ENCODE measurements at regions not wholly inside any gene's neighbourhood (a gene's known extent, or its start where the extent isn't known, plus 50 kb on each side); places are given as distances from the start of the nearest gene placed in this dataset.

DNA sequence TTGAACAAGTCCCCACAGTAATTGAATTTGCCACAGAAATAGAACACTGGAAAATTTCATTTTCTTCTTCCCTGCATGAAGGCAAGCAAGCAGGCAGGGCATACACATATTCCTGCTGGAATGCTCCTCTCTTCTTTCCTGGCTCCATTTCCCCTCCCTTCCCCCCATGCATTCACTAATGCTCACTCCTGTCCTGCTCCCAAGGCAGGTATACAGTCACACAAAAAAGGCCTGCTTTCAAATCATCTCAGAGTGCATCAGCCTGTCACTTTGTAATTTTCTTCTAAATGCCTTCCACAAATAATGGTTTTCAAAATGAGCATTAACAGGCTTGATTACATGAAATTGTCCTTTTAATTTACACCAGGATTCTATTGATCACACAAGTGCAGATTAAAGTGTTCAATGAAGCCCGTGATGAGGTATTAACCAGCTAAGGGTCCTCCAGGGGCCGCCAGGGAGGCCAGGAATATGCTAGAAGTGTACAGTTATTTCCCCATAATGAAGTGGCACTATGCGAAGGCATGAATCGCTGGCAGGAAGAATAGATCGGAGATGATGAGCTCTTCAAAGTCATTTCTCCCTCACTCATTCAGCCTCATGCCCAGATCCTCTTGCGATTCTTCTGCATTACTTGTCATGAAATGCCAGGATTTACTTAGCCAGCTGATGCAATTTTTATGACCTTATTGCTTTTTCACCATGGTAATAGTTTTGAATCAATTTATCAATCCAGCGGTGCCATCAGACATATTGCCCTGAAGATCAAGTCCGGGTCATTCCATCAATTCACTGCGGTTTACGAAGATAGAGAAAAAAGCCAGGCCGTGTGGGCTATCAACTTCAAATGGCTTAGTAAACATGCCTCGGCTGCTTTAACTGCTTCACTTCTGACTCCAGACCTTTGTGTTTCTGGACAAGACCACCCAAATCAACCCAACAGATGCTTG lies 243.5 kb downstream of the GPAT3 start:
- no peak for ATAC-seq (replicated peaks; ENCODE audit: extremely low read depth, poor library complexity, severe bottlenecking)
- no peaks in the 10 kb centered on the region for H3K4me1 Mint-ChIP-seq
- no peaks in the 10 kb centered on the region for H3K36me3 Mint-ChIP-seq (ENCODE audit: insufficient read depth)
- H3K9me3 Mint-ChIP-seq = no peaks in the 10 kb centered on the region
- H3K4me3 Mint-ChIP-seq = no peak overlapping the region
- no peak overlapping the region for H3K27ac Mint-ChIP-seq (ENCODE audit: low read depth)
- no peak for DNase-seq (ENCODE audit: low spot score in 2 of 2)
- peaks cover 9% of the 10 kb centered on the region for H3K27me3 Mint-ChIP-seq

DNA sequence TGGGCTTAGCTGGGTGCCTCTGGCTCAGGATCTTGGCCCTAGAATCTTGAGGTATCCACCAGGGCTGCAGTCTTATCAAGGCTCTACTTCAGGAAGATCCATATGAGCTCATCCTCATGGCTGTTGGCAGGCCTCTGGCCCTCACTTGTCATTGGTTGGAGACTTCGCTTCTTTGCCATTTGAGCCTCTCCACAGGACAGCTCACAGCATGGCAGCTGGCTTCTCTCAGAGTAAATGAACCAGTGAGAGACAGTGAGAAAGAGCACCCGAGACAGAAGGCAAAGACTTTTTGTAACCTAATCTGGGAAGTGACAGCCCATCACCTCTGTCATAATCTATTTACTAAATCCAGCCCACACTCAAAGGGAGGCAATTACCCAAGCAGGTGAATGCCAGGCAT lies 236.8 kb downstream of the GPAT3 start:
- Mint-ChIP-seq H3K4me1 (no peaks in the 10 kb centered on the region), H3K27ac (ENCODE audit: low read depth) (no peak overlapping the region), H3K4me3 (no peak overlapping the region), H3K9me3 (no peaks in the 10 kb centered on the region), H3K27me3 (peaks cover 19% of the 10 kb centered on the region), H3K36me3 (ENCODE audit: insufficient read depth) (no peaks in the 10 kb centered on the region)
- DNase-seq (ENCODE audit: low spot score in 2 of 2) = no peak
- no peak for ATAC-seq (replicated peaks; ENCODE audit: extremely low read depth, poor library complexity, severe bottlenecking)

DNA sequence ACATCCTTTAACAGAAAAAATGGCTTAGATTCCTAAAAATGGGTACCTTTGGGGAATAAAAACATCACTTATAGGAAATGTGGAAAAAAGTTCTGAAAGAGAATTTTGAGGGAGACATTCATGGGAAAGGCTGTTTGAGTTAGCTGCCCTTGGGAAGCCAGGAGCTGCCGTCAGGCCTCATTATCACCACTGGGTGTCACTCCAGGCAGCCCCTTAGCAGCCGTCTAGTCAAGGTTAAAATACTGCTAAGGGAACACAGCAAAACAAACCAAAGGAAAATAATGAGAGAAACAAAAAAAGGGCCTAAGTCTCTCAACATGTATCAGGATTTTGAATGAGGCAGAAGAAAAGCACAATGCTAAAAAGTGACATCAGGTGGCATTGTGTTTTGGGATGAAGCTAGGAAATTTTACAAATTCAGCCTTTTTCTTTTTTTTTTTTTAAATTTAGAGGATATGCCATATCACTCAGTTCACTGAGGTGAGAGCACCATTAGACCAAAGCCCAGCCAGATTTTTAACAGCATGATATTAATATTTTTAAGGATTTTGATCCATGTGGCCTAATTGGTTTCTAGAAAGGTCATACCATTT lies 235.3 kb downstream of the GPAT3 start:
- Mint-ChIP-seq H3K4me3 (no peak overlapping the region), H3K36me3 (ENCODE audit: insufficient read depth) (no peaks in the 10 kb centered on the region), H3K9me3 (no peaks in the 10 kb centered on the region), H3K27me3 (peaks cover 17% of the 10 kb centered on the region), H3K4me1 (no peaks in the 10 kb centered on the region), H3K27ac (ENCODE audit: low read depth) (no peak overlapping the region)
- DNase-seq (ENCODE audit: low spot score in 2 of 2) (no peak), ATAC-seq (replicated peaks; ENCODE audit: extremely low read depth, poor library complexity, severe bottlenecking) (no peak)

DNA sequence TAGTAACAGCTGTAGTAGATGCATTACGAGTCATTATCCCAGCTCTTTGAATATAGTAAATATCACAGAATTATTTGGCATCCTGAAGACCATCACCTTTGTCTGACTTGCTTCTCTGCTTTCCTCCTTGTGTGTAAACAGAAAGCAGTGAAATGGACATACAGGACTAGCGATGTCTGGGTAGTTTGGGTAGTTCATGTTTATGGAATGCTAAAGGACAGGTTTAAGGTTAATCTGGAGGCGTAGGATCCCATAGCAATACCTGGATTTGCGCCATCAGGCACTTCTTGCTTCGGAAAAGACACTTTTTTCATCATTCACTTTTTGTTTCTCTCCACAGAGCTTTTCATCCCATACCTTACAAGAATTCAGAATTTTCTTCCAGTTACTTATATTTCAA lies 232.2 kb downstream of the GPAT3 start:
- Mint-ChIP-seq H3K4me1 (no peaks in the 10 kb centered on the region), H3K27me3 (peaks cover 15% of the 10 kb centered on the region), H3K27ac (ENCODE audit: low read depth) (no peak overlapping the region), H3K36me3 (ENCODE audit: insufficient read depth) (no peaks in the 10 kb centered on the region), H3K4me3 (no peak overlapping the region), H3K9me3 (no peaks in the 10 kb centered on the region)
- ATAC-seq (replicated peaks; ENCODE audit: extremely low read depth, poor library complexity, severe bottlenecking) (no peak), DNase-seq (ENCODE audit: low spot score in 2 of 2) (no peak)

DNA sequence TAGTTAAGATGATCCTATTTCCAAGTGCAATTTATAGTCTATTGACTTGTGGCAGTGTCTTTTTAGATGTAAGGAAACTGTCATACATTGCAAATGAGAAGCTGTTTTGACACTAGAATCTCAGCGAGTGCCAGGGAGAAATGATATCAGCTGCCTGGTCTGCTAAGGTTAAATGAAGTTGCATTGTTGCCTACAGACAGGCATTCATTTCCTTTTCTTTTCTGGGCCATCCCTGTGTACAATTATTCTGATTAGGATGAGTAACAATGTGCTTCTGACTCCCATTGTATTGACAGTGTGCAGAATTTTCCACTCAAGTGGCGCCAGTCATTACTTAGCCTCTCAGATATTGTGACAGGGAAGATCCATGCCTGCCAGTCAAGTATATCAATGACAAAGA lies 231.2 kb downstream of the GPAT3 start:
- no peaks in the 10 kb centered on the region for H3K9me3 Mint-ChIP-seq
- no peak overlapping the region for H3K4me3 Mint-ChIP-seq
- ATAC-seq (replicated peaks; ENCODE audit: extremely low read depth, poor library complexity, severe bottlenecking) (no peak), DNase-seq (ENCODE audit: low spot score in 2 of 2) (no peak)
- H3K27ac Mint-ChIP-seq (ENCODE audit: low read depth) = no peak overlapping the region
- H3K4me1 Mint-ChIP-seq = no peaks in the 10 kb centered on the region
- no peaks in the 10 kb centered on the region for H3K36me3 Mint-ChIP-seq (ENCODE audit: insufficient read depth)
- peaks cover 26% of the 10 kb centered on the region for H3K27me3 Mint-ChIP-seq

DNA sequence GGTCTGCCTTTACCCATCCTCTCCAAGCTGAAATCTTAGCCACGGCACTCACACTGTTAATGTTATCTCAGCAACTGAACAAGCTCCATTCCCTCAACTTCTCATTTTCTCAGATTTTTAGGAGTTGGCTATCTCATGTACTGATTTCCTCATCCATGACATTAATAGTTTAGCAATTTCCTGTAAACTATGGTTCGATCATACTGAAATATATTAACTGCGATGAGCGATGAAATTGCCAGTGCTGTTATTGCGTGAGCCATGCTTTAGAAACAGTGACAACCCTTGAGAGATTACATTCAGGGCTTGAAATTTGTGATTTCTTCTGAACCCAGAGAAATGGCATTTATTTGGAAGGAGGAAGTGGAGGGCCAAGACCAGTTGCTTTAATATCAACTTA lies 223.7 kb downstream of the GPAT3 start:
- Mint-ChIP-seq H3K4me1 (no peaks in the 10 kb centered on the region), H3K27ac (ENCODE audit: low read depth) (no peak overlapping the region), H3K36me3 (ENCODE audit: insufficient read depth) (no peaks in the 10 kb centered on the region), H3K4me3 (no peak overlapping the region), H3K9me3 (no peaks in the 10 kb centered on the region), H3K27me3 (peaks cover 19% of the 10 kb centered on the region)
- ATAC-seq (replicated peaks; ENCODE audit: extremely low read depth, poor library complexity, severe bottlenecking) (no peak), DNase-seq (ENCODE audit: low spot score in 2 of 2) (no peak)

DNA sequence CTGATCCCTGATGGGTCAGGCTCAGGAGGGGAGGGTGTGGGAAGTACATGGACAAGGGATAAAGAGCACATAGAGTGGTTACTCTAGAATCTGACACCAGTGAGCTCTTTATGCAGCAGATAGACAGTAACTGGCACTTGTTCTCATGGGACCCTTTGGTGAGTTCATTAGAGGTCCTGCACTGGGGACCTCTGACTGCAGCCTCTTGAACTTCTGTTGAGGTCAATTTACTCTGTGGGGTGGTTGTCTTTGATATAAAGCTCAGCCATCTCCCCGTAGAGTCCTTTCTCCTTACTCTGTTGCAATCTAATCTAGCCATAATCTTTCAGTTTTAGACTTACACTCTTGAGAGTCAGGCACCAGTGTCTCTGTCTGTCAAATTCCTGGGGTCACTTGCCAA lies 222.4 kb downstream of the GPAT3 start:
- no peak overlapping the region for H3K4me3 Mint-ChIP-seq
- ATAC-seq (replicated peaks; ENCODE audit: extremely low read depth, poor library complexity, severe bottlenecking) (no peak), DNase-seq (ENCODE audit: low spot score in 2 of 2) (no peak)
- H3K27ac Mint-ChIP-seq (ENCODE audit: low read depth) = no peak overlapping the region
- H3K36me3 Mint-ChIP-seq (ENCODE audit: insufficient read depth) = no peaks in the 10 kb centered on the region
- H3K9me3 Mint-ChIP-seq = no peaks in the 10 kb centered on the region
- H3K4me1 Mint-ChIP-seq = no peaks in the 10 kb centered on the region
- peaks cover 16% of the 10 kb centered on the region for H3K27me3 Mint-ChIP-seq

DNA sequence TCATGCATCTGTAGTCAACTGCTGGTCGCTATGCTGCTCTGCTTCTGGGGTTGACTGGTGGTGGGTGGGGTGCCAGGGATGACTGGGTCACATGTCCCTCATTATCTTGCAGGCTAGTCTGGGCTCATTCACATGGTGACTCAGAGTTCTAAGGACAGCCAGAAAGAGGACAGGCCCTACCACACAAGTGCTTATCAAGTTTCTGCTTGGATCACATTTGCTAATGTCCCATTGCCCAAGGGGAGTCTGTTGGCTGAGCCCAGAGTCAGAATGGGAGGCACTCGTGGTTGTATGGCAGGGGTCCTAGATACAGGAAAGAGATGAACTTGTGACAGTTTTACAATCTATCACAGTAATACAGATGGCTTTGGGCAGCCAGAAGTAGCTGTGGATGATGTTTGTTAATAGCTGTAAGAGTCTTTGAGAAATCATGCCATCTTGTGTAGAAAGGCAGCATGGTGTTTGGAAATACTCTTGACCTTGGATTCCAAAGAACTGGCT lies 221.3 kb downstream of the GPAT3 start:
- no peak for DNase-seq (ENCODE audit: low spot score in 2 of 2)
- Mint-ChIP-seq H3K27me3 (peaks cover 14% of the 10 kb centered on the region), H3K4me1 (no peaks in the 10 kb centered on the region), H3K27ac (ENCODE audit: low read depth) (no peak overlapping the region), H3K4me3 (no peak overlapping the region), H3K36me3 (ENCODE audit: insufficient read depth) (no peaks in the 10 kb centered on the region), H3K9me3 (no peaks in the 10 kb centered on the region)
- no peak for ATAC-seq (replicated peaks; ENCODE audit: extremely low read depth, poor library complexity, severe bottlenecking)

DNA sequence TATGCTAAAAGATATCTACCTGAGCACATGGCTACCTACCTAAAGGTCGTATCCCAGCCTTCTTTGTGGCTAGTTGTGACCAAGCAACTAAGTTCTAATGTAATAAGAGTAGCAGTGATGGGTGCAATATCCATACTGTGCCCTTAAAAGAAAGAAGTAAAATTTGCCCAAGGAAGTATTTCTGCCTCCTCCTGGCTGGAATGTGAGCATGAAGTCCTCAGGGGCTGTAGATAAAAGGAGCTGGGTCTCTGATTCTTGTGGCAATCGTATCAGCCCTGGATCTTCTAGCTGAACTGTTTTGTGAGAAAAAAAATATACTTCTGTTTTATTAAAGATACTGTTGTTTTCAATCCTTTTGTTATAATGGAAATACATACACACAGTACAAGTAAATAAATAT lies 217.4 kb downstream of the GPAT3 start:
- DNase-seq (ENCODE audit: low spot score in 2 of 2) (no peak), ATAC-seq (replicated peaks; ENCODE audit: extremely low read depth, poor library complexity, severe bottlenecking) (no peak)
- Mint-ChIP-seq H3K9me3 (no peaks in the 10 kb centered on the region), H3K4me3 (no peak overlapping the region), H3K27me3 (peaks cover 10% of the 10 kb centered on the region), H3K4me1 (no peaks in the 10 kb centered on the region), H3K27ac (ENCODE audit: low read depth) (no peak overlapping the region), H3K36me3 (ENCODE audit: insufficient read depth) (no peaks in the 10 kb centered on the region)

DNA sequence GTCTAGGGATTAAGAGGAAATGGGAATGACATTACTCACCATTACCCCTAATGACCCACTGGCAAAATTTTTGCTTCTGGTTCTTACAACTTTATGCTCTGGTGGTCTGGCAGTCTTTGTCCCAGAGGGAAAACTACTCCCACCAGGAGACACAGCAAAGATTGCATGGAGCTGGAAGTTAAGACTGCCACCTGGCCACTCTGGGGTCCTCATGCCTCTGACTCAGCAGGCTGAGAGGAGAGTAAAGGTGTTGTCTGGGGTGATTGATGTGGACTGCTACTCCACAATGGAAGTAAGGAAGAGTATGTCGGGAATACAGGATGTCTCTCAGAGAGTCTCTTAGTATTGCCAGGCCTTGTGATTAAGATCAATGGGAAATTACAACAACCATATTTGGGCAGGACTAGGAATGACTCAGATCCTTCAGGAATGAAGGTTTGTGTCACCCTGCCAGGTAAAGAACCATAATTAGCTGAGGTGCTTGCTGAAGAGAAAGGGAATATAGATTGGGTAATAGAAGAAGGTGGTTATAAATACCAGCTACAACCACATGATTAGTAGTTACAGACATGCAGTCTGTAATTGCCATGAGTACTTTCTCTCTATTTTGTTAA lies 215.5 kb downstream of the GPAT3 start:
- no peak for ATAC-seq (replicated peaks; ENCODE audit: extremely low read depth, poor library complexity, severe bottlenecking)
- H3K4me3 Mint-ChIP-seq = no peak overlapping the region
- H3K27me3 Mint-ChIP-seq = peaks cover 10% of the 10 kb centered on the region

DNA sequence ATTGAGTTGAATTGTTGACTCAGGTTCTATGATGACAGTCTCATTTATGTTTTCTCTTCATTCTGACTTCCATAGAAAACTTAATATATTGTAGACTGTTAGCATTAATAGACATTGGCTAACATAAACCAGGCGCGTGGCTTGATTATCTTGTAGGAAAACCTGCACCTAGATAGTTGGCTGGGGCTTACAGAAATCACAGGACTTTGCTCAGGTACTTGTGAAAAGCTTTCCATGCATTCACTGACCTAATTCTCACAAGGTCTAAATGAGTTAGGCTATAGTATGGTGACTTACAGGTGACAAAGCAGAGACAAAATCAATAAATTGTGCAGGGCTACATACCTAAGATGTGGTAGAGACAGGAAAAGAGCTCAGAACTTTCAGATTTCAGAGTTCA lies 212.8 kb downstream of the GPAT3 start:
- no peaks in the 10 kb centered on the region for H3K36me3 Mint-ChIP-seq (ENCODE audit: insufficient read depth)
- H3K27ac Mint-ChIP-seq (ENCODE audit: low read depth) = no peak overlapping the region
- no peaks in the 10 kb centered on the region for H3K9me3 Mint-ChIP-seq
- DNase-seq (ENCODE audit: low spot score in 2 of 2) (no peak), ATAC-seq (replicated peaks; ENCODE audit: extremely low read depth, poor library complexity, severe bottlenecking) (no peak)
- H3K4me3 Mint-ChIP-seq = no peak overlapping the region
- H3K27me3 Mint-ChIP-seq = peaks cover 17% of the 10 kb centered on the region
- H3K4me1 Mint-ChIP-seq = no peaks in the 10 kb centered on the region

More for the DNA sequence above, 215.5 kb downstream of the GPAT3 start:
- no peaks in the 10 kb centered on the region for H3K4me1 Mint-ChIP-seq
- no peaks in the 10 kb centered on the region for H3K9me3 Mint-ChIP-seq
- no peak for DNase-seq (ENCODE audit: low spot score in 2 of 2)
- no peaks in the 10 kb centered on the region for H3K36me3 Mint-ChIP-seq (ENCODE audit: insufficient read depth)
- no peak overlapping the region for H3K27ac Mint-ChIP-seq (ENCODE audit: low read depth)

DNA sequence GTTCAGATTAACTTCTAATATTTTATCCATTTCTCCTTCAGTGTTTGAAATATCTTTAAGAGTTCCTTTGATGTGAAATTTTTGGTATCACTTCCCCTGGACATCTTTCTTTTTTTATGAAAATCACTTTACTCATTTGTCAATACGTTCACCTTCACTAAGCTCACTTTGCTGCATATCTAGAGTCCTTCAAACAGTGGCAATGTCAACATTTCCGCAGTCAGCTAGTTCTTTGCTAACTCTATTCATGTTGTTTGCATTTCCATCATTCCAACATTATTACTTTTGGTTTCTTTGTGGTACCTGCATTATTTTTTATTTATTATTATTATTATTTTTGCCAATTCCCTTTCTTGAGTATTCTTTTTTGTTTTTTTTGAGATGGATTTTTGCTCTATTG lies 203.0 kb downstream of the GPAT3 start:
- ATAC-seq (replicated peaks; ENCODE audit: extremely low read depth, poor library complexity, severe bottlenecking) (no peak), DNase-seq (ENCODE audit: low spot score in 2 of 2) (no peak)
- Mint-ChIP-seq H3K4me3 (no peak overlapping the region), H3K27me3 (peaks cover 32% of the 10 kb centered on the region), H3K27ac (ENCODE audit: low read depth) (no peak overlapping the region), H3K4me1 (no peaks in the 10 kb centered on the region), H3K36me3 (ENCODE audit: insufficient read depth) (no peaks in the 10 kb centered on the region), H3K9me3 (no peaks in the 10 kb centered on the region)

DNA sequence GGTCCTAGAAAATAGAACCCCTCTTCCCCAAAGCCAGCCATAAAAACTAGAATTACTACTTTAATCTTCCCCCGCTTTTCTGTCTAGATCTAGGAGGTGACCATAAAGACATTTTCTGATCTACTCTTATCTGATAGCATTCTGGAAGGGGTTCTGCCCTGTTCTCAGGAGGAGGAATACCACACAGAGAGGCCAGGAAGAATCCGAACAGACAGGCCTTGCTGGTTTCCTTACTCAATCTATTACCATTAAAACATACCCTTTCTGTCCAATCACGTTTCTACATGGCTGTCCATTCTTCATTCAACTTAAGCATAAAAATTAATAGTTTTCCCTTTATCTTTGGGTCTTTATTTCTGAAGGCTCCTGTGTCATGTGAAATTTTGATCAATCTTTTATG lies 198.7 kb downstream of the GPAT3 start:
- ATAC-seq (replicated peaks; ENCODE audit: extremely low read depth, poor library complexity, severe bottlenecking) (no peak), DNase-seq (ENCODE audit: low spot score in 2 of 2) (no peak)
- no peaks in the 10 kb centered on the region for H3K36me3 Mint-ChIP-seq (ENCODE audit: insufficient read depth)
- peaks cover 5% of the 10 kb centered on the region for H3K9me3 Mint-ChIP-seq
- H3K27ac Mint-ChIP-seq (ENCODE audit: low read depth) = no peak overlapping the region
- no peak overlapping the region for H3K4me3 Mint-ChIP-seq
- peaks cover 10% of the 10 kb centered on the region for H3K27me3 Mint-ChIP-seq
- H3K4me1 Mint-ChIP-seq = no peaks in the 10 kb centered on the region
